Peyer's patch (tissue), 4 donors: ENCODE measurements at regions not wholly inside any gene's neighbourhood (a gene's known extent, or its start where the extent isn't known, plus 50 kb on each side); places are given as distances from the start of the nearest gene placed in this dataset.
"Not testable (repeated sequence)": the region's sequence is repeated elsewhere in the genome, so short reads cannot be mapped to it uniquely, and the experiment has no call there.

Experiments used
- DNase-seq, 3 donors: peaks; one replicate each; pipeline ENCODE4 v3.0.0-alpha.2; 2017 to 2019
- H3K27ac ChIP-seq, 4 donors: fragments of 200-600 bp; sonication (generic); one replicate each; pipeline ENCODE4 v1.5.1; 2016 to 2019
- H3K27me3 ChIP-seq, 2 donors: fragments of 200-600 bp; sonication (generic); one replicate each; pipeline ENCODE4 v1.5.1; 2019
- H3K36me3 ChIP-seq, 3 donors: fragments of 200-600 bp; sonication (generic); one replicate each; pipeline ENCODE4 v1.5.1; 2016 to 2019
- H3K4me1 ChIP-seq, 4 donors: fragments of 200-600 bp; sonication (generic); one replicate each; pipeline ENCODE4 v1.5.1; 2016 to 2019
- H3K4me3 ChIP-seq, 4 donors: fragments of 200-600 bp; sonication (generic); 1 replicate in 3 of 4; 2 replicates in 1 of 4; pipeline ENCODE4 v1.5.1; 2016 to 2019; ENCODE audit warnings: mild to moderate bottlenecking in 1 of 4
- H3K9me3 ChIP-seq, 4 donors: fragments of 200-600 bp; sonication (generic); one replicate each; pipeline ENCODE4 v1.5.1; 2016 to 2019; ENCODE audit warnings: mild to moderate bottlenecking in 1 of 4
- POLR2A ChIP-seq, 2 donors: fragments of 450-650 bp; IDR thresholded peaks; one replicate each; pipeline ENCODE4 v1.5.1; 2017; ENCODE audit warnings: antibody characterized with exemption in 2 of 2, mild to moderate bottlenecking in 2 of 2, moderate library complexity in 2 of 2
- TF ChIP-seq, protein P1 (sequence below), 6 experiments: fragments of 450-650 bp in 4 of 6; fragments of 200-600 bp in 2 of 6; sonication (generic) in 1 of 6; IDR thresholded peaks; one replicate each; pipeline ENCODE4 v1.5.1; 2017 to 2019; ENCODE audit warnings: antibody characterized with exemption in 6 of 6, mild to moderate bottlenecking in 3 of 6, moderate library complexity in 1 of 6

DNA sequence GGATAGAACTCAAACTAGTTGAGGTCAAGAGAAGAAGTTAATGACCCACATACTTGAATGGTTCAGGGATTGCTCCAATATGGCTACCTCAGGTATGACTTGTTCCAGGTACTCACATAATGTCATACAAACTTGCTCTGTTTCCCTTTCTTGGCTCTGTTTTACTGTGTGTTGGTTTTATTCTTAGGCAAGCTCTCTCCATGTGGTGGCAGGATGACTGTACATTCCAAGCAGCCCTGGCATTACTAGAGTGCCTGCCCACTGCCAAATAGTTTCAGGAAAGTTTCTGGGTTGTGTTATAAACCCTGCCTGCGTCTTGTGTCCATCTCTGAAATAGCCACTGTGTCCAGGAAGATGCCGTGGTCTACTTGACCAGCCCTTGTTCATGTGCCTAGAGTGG is 476.8 kb downstream of the SHISA9 start:
- Histone ChIP-seq H3K4me3 (no peak overlapping the region), H3K4me1 (no peaks in the 10 kb centered on the region), H3K9me3 (no peaks in the 10 kb centered on the region), H3K27me3 (no peaks in the 10 kb centered on the region), H3K36me3 (no peaks in the 10 kb centered on the region), H3K27ac (no peak overlapping the region)
- no peak for DNase-seq
- TF ChIP-seq POLR2A (IDR thresholded peaks at IDR 0.05): no peak
- TF ChIP-seq, protein P1, sequence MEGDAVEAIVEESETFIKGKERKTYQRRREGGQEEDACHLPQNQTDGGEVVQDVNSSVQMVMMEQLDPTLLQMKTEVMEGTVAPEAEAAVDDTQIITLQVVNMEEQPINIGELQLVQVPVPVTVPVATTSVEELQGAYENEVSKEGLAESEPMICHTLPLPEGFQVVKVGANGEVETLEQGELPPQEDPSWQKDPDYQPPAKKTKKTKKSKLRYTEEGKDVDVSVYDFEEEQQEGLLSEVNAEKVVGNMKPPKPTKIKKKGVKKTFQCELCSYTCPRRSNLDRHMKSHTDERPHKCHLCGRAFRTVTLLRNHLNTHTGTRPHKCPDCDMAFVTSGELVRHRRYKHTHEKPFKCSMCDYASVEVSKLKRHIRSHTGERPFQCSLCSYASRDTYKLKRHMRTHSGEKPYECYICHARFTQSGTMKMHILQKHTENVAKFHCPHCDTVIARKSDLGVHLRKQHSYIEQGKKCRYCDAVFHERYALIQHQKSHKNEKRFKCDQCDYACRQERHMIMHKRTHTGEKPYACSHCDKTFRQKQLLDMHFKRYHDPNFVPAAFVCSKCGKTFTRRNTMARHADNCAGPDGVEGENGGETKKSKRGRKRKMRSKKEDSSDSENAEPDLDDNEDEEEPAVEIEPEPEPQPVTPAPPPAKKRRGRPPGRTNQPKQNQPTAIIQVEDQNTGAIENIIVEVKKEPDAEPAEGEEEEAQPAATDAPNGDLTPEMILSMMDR (IDR thresholded peaks at IDR 0.05): no peak

DNA sequence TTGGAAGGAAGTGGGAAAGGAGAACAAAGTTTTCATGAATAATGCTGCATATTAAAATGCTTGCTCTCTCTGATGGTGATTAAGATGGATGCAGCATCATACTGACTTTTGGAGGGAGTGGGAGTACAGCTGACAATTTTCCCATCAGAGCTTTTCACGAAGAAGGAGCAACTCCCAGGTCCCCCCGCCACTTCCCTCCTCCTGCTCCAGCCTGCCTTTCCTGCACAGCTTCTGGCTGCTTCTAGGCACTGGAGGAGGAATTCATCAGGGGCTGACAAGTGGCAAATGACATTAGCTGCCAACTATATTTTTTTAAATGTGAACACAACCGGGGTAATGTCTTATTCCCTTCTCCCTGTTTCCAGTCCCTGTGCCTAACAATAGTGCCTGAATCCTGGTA is 477.9 kb downstream of the SHISA9 start:
- Histone ChIP-seq H3K4me3 (no peak overlapping the region), H3K27me3 (no peaks in the 10 kb centered on the region), H3K27ac (no peak overlapping the region), H3K9me3 (peaks cover 0 to 2% (median 0%) of the 10 kb centered on the region in 4 donors), H3K4me1 (no peaks in the 10 kb centered on the region), H3K36me3 (no peaks in the 10 kb centered on the region)
- no peak for DNase-seq
- TF ChIP-seq, protein P1 (IDR thresholded peaks at IDR 0.05): no peak
- no peak for TF ChIP-seq POLR2A (IDR thresholded peaks at IDR 0.05)

DNA sequence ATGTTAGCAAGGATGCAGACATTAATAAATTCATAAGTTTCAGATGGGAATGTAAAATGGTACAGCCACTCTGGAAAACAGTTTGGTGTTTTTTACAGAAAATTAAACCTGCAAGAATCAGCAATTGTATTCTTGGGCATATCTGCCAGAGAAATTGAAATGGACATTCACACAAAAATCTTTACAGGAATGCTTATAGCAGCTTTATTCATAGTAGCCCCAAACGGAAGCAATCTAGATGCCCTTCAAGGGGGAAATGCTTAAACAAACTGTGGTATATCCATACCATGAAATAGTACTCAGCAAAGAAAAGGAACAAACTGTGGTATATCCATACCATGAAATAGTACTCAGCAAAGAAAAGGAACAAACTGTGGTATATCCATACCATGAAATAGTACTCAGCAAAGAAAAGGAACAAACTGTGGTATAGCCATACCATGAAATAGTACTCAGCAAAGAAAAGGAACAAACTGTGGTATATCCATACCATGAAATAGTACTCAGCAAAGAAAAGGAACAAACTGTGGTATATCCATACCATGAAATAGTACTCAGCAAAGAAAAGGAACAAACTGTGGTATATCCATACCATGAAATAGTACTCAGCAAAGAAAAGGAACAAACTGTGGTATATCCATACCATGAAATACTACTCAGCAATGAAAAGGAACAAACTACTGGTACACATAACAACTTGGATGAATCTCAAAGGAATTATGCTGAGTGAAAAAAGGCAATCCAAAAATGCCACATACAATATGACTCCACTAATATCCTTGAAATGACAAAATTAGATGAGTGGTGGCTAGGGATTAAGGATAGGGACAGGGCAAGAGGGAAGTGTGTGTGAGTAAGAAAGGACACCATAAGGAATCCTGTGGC is 484.0 kb downstream of the SHISA9 start:
- DNase-seq: not testable (repeated sequence)

DNA sequence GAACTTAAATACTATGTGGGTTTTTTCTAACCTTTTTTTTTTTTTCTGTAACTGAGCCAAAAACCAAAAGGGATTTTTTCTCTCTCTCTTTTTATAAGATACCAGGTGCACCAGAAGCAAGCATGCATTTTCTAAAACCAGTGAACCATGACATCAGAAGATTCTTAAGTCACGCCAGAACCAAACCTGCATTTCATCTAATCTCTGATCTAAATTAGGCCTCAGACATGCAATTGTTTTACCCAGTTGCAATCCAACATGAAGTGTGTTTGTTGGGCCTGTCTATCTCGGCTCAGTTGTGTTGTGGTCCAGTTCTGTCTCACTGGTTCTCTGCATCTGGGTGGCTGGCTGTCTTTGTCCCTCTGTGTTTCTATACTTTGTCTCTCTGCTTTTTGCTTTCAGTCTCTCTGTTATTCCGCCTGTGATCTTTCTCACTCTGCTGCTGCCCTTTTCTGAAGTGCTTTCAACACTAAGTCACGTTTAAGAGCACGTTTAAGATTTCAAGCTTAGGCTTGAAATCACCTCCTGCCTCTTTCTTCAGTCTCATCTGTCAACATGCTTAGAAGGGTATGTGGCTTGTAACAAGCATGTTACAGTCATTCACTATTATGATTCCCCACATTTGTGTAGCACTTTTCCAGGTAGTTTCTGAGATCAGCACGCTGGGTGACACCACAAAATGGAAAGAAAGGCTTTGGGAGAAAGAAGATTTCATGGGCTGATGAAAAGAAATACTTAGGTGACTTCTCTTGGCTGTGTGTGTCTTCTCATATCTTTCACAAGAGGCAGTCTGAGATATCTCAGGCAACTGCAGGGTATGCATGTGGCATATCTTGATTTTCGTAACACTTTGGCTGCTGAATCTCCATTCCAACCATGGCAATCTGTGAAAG is 488.9 kb downstream of the SHISA9 start:
- no peaks in the 10 kb centered on the region for H3K4me1 ChIP-seq
- TF ChIP-seq POLR2A (IDR thresholded peaks at IDR 0.05): no peak
- TF ChIP-seq, protein P1 (IDR thresholded peaks at IDR 0.05): no peak
- DNase-seq: no peak

More for the DNA sequence above, 484.0 kb downstream of the SHISA9 start:
- H3K4me1 ChIP-seq, H3K36me3 ChIP-seq, H3K4me3 ChIP-seq, H3K9me3 ChIP-seq, H3K27ac ChIP-seq, H3K27me3 ChIP-seq: not testable (repeated sequence)

DNA sequence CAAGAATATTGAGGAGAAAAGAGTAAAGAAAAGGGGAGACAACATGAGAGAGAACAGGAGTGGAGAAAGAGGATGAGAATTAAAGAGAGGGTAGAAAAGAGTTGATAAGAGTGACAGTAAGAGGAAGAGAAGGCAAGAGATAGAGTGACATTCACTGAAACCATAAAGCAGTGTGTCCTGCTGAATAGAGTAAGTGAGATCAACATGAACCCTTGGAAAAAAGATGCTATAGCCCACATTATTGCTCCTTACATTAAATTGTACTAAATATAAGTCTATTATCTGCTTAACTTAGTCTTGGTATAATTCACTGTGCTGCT is 489.5 kb downstream of the SHISA9 start:
- H3K36me3 ChIP-seq: no peaks in the 10 kb centered on the region
- H3K9me3 ChIP-seq: no peaks in the 10 kb centered on the region
- H3K27me3 ChIP-seq: no peaks in the 10 kb centered on the region
- H3K27ac ChIP-seq: no peak overlapping the region
- no peak overlapping the region for H3K4me3 ChIP-seq
- H3K4me1 ChIP-seq: no peaks in the 10 kb centered on the region
- no peak for TF ChIP-seq POLR2A (IDR thresholded peaks at IDR 0.05)
- TF ChIP-seq, protein P1 (IDR thresholded peaks at IDR 0.05): no peak
- no peak for DNase-seq

More for the DNA sequence above, 488.9 kb downstream of the SHISA9 start:
- no peaks in the 10 kb centered on the region for H3K36me3 ChIP-seq
- no peaks in the 10 kb centered on the region for H3K27me3 ChIP-seq
- H3K9me3 ChIP-seq: no peaks in the 10 kb centered on the region
- no peak overlapping the region for H3K4me3 ChIP-seq
- H3K27ac ChIP-seq: no peak overlapping the region

DNA sequence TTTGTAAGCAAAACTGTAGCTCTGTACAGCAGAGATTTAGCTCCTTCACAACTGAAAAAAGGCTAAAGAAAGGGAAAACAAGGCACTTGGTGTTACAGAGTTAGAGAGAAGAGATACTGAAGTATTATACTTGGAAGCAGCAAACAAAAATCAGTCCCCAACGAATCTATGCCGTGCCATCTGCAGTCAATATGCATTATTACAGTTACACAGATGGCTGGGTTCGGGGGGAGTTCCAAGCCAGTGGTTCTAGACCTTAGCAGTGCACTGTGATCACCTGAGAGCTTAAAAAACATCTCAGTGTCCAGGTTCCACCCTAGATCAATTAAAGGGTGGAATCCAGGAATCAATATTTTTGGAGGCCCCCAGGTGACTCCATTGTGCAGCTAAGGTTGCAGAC is 489.9 kb downstream of the SHISA9 start:
- H3K27ac ChIP-seq: no peak overlapping the region
- no peaks in the 10 kb centered on the region for H3K36me3 ChIP-seq
- no peaks in the 10 kb centered on the region for H3K9me3 ChIP-seq
- no peak for TF ChIP-seq POLR2A (IDR thresholded peaks at IDR 0.05)
- TF ChIP-seq, protein P1 (IDR thresholded peaks at IDR 0.05): no peak
- no peak overlapping the region for H3K4me3 ChIP-seq
- no peaks in the 10 kb centered on the region for H3K4me1 ChIP-seq
- no peak for DNase-seq
- no peaks in the 10 kb centered on the region for H3K27me3 ChIP-seq
